ENCODE measurements at regions not wholly inside any gene's neighbourhood (a gene's known extent, or its start where the extent isn't known, plus 50 kb on each side); places are given as distances from the start of the nearest gene placed in this dataset.
A peak's percentile ranks its signal among the peaks of the same experiment; 100 is the strongest.

- Histone ChIP-seq H3K36me3 (ENCODE audit: insufficient read depth in 1 of 2, low read depth in 1 of 2) (no peaks in the 10 kb centered on the region), H3K9me3 (no peaks in the 10 kb centered on the region), H3K4me1 (no peaks in the 10 kb centered on the region), H3K27me3 (ENCODE audit: insufficient read depth in 3 of 3, low read length in 2 of 3) (peaks cover 0 to 11% (median 2%) of the 10 kb centered on the region in 3 donors), H3K4me3 (no peak overlapping the region), H3K27ac (no peak overlapping the region)
- WGBS, 3 donors = 94 to 97% (median 96%) methylated on average over 5 of the region's 5 CpGs
- ATAC-seq = no peak
- intact Hi-C loops (cut with DNase I) = no loop called here
- DNase-seq = no peak
- no peak for TF ChIP-seq CTCF (IDR thresholded peaks at IDR 0.05)
Measured at GRCh38 chr2:235332240-235332890, 161.5 kb upstream of the AGAP1 start.

- no peak for DNase-seq
- ATAC-seq = no peak
- no peaks in the 10 kb centered on the region for H3K9me3 ChIP-seq
- intact Hi-C loops (cut with DNase I) = no loop called here
- H3K4me1 ChIP-seq = no peaks in the 10 kb centered on the region
- no peak overlapping the region for H3K4me3 ChIP-seq
- no peaks in the 10 kb centered on the region for H3K36me3 ChIP-seq (ENCODE audit: insufficient read depth in 1 of 2, low read depth in 1 of 2)
- TF ChIP-seq CTCF (IDR thresholded peaks at IDR 0.05) = no peak
- peaks cover 0 to 11% (median 2%) of the 10 kb centered on the region in 3 donors for H3K27me3 ChIP-seq (ENCODE audit: insufficient read depth in 3 of 3, low read length in 2 of 3)
- 49 to 58% (median 49%) methylated on average over 5 of the region's 5 CpGs for WGBS, 3 donors
- H3K27ac ChIP-seq = no peak overlapping the region
Measured at GRCh38 chr2:235333076-235333475, 160.8 kb upstream of the AGAP1 start.

- WGBS, 3 donors = 72 to 74% (median 73%) methylated on average over 4 of the region's 4 CpGs
- ATAC-seq (no peak), DNase-seq (no peak)
- intact Hi-C loops (cut with DNase I) = no loop called here
- no peaks in the 10 kb centered on the region for H3K9me3 ChIP-seq
- peaks cover 0 to 11% (median 2%) of the 10 kb centered on the region in 3 donors for H3K27me3 ChIP-seq (ENCODE audit: insufficient read depth in 3 of 3, low read length in 2 of 3)
- H3K36me3 ChIP-seq (ENCODE audit: insufficient read depth in 1 of 2, low read depth in 1 of 2) = no peaks in the 10 kb centered on the region
- no peak for TF ChIP-seq CTCF (IDR thresholded peaks at IDR 0.05)
- H3K4me3 ChIP-seq = no peak overlapping the region
- H3K4me1 ChIP-seq = no peaks in the 10 kb centered on the region
- H3K27ac ChIP-seq = no peak overlapping the region
Measured at GRCh38 chr2:235334179-235334578, 159.7 kb upstream of the AGAP1 start.

GRCh38 chr2:235343156-235343774, 150.6 kb upstream of the AGAP1 start:
- no peaks in the 10 kb centered on the region for H3K9me3 ChIP-seq
- H3K4me1 ChIP-seq = no peaks in the 10 kb centered on the region
- intact Hi-C loops (cut with DNase I) = no loop called here
- H3K36me3 ChIP-seq (ENCODE audit: insufficient read depth in 1 of 2, low read depth in 1 of 2) = no peaks in the 10 kb centered on the region
- peaks cover 0 to 6% (median 0%) of the 10 kb centered on the region in 3 donors for H3K27me3 ChIP-seq (ENCODE audit: insufficient read depth in 3 of 3, low read length in 2 of 3)
- ATAC-seq (peak in 1 of 4 donors; percentile 33), DNase-seq (peak in 1 of 2 donors; percentile 21)
- 67 to 78% (median 71%) methylated on average over 9 of the region's 9 CpGs for WGBS, 3 donors
- TF ChIP-seq CTCF (IDR thresholded peaks at IDR 0.05) = no peak
- no peak overlapping the region for H3K27ac ChIP-seq
- H3K4me3 ChIP-seq = no peak overlapping the region
